ENCODE measurements at regions not wholly inside any gene's neighbourhood (a gene's known extent, or its start where the extent isn't known, plus 50 kb on each side); places are given as distances from the start of the nearest gene placed in this dataset.

GRCh38 chr2:41621095-41621494, 426.7 kb upstream of the PKDCC start:
- TF ChIP-seq CTCF (IDR thresholded peaks at IDR 0.05) (no peak), POLR2A (IDR thresholded peaks at IDR 0.05) (no peak)

All from sigmoid colon (tissue), 3 donors.